AG09319 (cell line): ENCODE measurements at regions not wholly inside any gene's neighbourhood (a gene's known extent, or its start where the extent isn't known, plus 50 kb on each side); places are given as distances from the start of the nearest gene placed in this dataset.

Experiments
- DNase-seq: peaks from one replicate; pipeline ENCODE4 v3.0.0-alpha.2; 2010; ENCODE audit warnings: low read depth; ENCODE audit errors: extremely low read depth
- TF ChIP-seq, protein P1 (sequence below): IDR thresholded peaks from 2 replicates; pipeline ENCODE4 v1.5.1; 2011; ENCODE audit warnings: low read depth, mild to moderate bottlenecking, inconsistent platforms, low read length, moderate library complexity

DNA sequence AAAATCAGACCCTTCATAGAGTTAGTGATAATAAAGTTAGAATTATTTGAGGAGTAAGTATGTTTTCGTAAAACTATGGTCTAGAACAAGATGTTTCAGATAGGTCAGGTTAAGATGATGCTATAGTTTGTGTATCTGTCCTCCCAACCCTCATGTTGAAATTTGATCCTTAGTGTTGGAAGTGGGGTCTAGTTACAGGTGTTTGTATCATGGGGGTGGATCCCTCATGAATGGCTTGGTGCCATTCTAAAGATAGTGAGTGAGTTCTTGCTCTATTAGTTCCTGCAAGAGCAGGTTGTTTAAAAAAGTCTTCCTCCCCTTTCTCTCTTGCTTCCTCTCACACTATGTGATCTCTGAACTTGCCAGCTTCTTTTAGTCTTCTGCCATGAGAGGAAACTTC is 707.3 kb upstream of the FOXG1 start:
- no peak for DNase-seq
- TF ChIP-seq, protein P1, sequence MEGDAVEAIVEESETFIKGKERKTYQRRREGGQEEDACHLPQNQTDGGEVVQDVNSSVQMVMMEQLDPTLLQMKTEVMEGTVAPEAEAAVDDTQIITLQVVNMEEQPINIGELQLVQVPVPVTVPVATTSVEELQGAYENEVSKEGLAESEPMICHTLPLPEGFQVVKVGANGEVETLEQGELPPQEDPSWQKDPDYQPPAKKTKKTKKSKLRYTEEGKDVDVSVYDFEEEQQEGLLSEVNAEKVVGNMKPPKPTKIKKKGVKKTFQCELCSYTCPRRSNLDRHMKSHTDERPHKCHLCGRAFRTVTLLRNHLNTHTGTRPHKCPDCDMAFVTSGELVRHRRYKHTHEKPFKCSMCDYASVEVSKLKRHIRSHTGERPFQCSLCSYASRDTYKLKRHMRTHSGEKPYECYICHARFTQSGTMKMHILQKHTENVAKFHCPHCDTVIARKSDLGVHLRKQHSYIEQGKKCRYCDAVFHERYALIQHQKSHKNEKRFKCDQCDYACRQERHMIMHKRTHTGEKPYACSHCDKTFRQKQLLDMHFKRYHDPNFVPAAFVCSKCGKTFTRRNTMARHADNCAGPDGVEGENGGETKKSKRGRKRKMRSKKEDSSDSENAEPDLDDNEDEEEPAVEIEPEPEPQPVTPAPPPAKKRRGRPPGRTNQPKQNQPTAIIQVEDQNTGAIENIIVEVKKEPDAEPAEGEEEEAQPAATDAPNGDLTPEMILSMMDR, result no peak

DNA sequence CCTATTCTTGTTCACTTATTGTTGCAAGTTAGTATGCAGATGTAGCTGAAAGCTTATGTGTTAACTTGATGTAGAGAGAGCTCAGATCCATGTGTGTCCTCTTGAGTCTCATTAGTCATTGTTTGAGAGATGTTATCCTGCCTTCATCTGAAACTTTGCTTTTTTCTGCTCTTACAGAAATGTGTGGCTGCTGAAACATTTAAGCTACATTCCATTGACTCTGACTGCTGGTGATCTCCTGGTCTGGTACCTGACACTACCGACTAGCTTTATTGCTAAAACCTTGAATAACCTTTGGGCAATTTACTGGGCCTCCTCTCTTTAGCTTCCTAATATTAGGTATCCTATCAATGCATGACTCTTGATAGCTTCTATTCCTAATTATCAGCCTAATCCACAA is 705.6 kb upstream of the FOXG1 start:
- DNase-seq, result no peak
- TF ChIP-seq, protein P1, result no peak

DNA sequence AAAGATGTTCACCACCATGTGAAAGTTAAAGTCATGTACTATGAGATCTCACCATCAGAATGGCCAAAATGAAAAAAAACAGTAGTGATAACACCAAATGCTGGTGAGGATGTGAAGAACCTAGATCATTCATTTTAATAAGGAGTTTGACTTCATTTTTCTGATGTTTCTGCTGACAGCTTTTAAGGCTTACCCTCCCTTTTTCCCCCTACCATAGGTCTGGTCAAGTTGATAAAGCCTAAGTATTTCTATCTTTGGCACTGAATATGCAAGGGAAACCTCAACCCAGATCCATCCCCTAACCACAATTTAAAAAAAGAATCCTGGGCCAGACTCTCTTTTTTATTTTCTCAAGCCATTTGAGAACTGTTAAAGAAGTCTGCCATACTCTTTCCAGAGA is 689.6 kb upstream of the FOXG1 start:
- TF ChIP-seq, protein P1, result no peak
- no peak for DNase-seq

DNA sequence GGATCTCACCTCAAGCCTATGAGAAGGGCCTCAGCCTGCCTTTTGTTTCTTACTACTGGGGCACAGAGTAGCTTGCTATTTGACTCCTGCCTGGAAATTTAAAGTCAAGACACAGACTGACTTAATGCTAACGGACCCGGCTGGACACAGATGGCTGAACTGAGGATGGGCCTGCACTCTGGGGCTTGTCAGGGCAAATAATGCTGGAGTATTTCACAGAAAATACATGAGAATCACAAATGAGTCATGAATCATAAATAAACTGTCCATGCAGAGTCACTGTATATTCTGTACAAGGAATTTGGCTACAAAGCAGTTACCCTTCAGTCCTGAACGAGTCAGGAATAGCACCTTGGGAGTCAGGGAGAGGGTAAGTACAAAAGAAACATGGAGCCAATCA is 683.2 kb upstream of the FOXG1 start:
- no peak for DNase-seq
- TF ChIP-seq, protein P1, result no peak

DNA sequence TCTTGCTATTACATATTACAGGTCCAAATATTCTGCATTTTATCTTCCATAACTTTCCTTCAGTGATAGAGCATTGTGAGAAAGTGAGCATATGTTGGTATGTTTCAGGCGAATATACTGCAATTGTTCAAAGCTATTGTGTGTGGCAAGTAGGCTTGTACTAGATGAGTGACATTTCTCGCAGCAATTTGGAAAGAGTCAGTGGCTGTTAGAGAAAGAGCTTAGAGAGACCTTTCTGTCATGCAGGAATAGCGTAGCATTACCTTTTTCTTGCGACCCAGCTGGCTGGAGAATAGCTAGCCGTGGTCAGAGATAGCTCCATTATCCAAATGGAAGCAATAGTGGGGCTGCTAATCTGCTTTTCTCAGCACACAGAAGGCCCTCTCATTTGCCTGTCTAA is 678.5 kb upstream of the FOXG1 start:
- TF ChIP-seq, protein P1, result no peak
- no peak for DNase-seq

DNA sequence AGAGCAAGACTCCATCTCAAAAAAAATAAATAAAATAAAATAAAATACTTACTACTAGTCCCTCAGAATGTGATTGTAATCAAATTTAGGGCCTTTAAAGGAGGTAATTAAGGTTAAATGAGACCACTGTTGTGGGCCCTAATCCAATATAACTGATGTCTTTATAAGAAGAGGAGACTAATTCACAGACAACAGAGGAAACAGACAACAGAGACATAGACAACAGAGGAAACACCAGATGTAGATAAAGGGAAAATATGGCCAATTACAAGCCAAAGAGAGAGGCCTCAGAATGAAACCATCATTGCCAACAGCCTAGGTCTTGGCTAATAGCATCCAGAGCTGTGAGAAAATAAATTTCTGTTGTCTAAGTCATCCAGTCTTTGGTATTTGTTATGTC is 669.0 kb upstream of the FOXG1 start:
- DNase-seq, result no peak
- TF ChIP-seq, protein P1, result no peak

DNA sequence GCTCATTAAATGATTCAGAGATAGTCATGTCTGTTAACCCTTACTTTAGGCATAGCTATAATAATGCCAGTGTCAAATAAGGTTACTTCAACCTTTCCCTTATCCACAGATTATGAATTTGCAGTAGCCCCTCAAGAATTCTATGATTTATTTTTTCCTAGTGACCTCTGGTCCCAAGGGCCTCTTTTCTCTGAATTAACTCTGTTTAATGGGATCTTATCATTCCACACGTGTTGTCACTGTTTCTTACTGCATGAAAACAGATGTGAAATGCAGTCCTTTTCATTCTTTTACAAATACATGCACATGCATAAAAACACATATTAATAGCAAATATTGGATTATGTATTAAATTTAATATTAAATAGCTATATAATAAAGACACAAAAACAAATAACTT is 667.7 kb upstream of the FOXG1 start:
- TF ChIP-seq, protein P1, result no peak
- no peak for DNase-seq
